Amniotic epithelial cell (primary cell): ENCODE measurements at regions not wholly inside any gene's neighbourhood (a gene's known extent, or its start where the extent isn't known, plus 50 kb on each side); places are given as distances from the start of the nearest gene placed in this dataset.
A peak's percentile ranks its signal among the peaks of the same experiment; 100 is the strongest.
"Not testable (repeated sequence)": the region's sequence is repeated elsewhere in the genome, so short reads cannot be mapped to it uniquely, and the experiment has no call there.

ENCODE experiments used
- DNase-seq: peaks from one replicate; pipeline ENCODE4 v3.0.0-alpha.2; 2010; ENCODE audit warnings: low read depth

DNA sequence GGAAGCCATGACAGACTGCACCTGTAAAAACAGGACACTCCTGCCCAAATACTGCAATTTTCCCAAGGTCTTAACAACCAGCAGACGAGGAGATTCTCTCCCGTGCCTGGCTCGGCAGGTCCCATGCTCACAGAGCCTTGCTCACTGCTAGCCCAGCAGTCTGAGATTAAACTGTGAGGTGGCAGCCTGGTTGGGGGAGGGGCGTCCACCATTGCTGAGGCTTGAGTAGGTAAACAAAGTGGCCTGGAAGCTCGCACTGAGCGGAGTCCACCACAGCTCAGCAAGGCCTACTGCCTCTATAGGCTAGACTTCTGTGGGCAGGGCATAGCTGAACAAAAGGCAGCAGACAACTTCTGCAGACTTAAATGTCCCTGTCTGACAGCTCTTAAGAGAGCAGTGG, 80.3 kb downstream of the ANXA5 start:
- not testable (repeated sequence) for DNase-seq

DNA sequence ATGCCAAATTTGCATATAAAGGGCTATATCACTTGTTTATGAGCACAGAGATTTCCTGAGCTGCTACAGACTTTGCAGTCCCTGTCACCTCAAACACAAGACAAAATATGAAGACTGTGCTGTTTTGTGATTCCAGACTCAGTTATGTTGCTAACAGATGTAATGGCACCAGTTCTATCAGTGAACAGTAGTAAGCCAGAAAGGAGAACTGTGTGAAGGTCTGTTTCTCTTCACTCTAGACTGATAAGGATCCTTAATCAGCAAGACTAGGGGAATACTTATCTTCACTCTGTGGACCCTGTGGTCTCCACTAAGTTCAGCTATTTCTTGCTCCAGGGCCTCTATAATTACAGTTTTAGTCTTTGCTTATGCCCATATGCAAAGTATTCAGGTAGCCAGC, 82.7 kb downstream of the ANXA5 start:
- DNase-seq: no peak

DNA sequence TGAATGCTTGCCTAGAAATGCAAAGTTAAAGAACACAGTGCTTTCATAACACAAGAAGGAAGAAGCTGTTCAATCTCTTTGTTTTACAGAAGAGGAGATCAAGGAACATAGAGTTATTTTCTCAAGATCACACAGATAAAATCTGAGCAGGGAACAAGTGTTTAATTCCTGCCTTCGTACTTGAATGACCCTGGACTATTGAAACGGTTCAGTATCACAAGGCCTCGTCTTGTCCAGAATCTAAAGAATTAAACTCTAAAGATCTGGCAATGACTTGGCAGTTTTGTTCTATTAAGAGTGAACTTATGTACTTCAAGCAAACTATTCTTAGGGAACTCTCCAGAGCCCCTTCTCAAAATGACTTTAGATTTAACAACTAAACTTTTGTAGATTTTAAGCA, 97.7 kb downstream of the ANXA5 start:
- no peak for DNase-seq

DNA sequence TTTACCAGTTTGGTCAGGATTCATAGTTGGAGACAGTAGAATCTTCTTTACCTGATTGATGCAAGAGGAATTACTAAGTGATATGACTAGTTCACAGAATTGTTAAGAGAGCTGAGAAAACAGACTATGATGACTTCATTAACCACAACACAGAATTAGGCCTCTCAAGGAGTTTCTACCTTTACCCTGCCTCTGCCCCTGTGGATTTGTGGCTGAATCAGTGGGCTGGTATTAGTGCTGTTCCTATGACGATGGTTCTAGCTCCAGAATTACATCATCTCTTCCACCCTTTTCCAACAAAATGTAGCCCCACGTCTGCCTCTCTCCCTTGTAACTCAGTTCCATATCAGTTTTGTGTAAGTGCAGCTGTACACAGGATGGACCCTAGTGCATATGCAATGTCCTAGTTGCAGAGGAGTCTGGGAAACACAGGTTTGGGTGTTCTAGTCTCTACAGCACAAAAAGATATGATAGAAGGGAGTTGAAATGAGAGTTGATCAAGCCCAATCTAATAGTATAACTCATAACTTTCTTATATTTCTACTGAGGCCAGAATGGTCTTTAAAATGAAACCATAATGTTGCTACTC, 99.3 kb downstream of the ANXA5 start:
- DNase-seq: peak; percentile 40

DNA sequence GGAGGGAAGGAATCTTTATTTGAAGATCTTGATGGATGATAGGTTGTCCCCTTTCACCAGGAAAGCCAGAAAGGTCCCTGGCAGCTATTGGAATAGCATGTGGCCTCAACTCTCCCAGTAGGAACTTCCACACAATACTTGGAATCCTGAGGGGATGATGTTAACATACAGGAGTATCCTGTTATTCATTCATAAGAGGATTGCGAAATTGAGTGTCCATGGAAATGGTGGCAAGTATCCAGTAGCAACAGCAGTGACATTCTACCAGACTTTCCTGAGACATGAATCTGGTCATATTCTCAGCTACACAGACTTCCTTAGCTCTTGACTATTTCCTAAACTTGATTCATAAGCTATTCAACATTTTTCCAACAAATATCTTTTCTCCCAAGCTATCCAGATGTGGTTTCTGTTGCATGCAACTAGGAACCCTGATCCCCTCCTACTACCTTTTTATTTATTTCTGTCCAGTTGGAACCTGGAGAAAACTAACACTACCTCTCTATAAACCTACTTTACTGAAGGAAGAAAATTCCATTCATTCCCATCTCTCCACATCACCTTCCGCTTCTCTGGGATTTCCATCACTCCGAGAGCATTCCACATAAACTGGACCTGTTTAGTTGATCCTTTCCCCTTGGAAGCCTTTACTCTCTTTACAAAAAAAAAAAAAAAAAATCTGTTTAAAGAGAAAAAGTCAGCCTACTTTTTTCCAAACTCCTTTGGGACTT, 101.8 kb downstream of the ANXA5 start:
- DNase-seq: peak; percentile 44

DNA sequence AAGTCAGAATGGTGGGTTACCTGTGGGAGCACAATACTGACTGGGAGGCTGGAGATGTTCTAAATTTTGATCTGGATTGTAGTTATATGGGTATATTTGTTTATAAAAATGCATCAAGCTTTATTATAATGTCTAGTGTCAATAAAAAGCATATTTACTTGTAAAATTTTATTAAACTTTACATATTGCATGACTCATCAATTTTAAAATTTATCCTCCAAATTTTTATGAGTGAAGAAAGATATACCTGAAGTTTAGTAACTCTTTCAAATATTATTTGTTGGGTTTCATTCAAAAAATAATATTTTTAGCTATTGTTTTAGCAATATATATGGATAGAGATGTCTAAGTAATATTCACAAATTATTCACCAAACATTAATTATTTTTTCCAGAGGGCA, 103.0 kb downstream of the ANXA5 start:
- DNase-seq: no peak

DNA sequence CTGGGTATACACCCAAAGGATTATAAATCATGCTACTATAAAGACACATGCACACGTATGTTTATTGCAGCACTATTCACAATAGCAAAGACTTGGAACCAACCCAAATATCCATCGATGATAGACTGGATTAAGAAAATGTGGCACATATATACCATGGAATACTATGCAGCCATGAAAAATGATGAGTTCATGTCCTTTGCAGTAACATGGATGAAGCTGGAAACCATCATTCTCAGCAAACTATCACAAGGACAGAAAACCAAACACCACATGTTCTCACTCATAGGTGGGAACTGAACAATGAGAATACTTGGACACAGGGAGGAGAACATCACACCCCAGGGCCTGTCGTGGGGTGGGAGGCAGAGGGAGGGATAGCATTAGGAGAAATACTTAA, 104.5 kb downstream of the ANXA5 start:
- not testable (repeated sequence) for DNase-seq

DNA sequence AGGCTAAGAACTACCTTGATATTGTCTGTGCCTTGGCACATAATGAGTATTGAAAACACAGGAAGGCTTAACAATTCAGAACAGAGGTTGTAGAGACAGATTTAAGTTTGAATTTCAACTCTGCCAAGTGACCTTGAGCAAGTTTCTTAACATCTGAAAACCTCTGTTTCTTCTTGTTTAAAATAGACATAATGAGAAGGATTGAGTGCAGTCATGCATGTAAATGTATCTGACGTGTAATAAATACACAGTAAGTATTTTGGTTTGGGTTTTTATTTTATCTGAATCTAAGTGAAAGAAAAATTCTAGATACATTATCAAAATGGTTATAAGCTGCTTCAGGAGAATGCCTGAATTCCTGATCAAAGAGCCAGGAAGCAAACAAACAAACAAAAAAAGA, 111.9 kb downstream of the ANXA5 start:
- no peak for DNase-seq

DNA sequence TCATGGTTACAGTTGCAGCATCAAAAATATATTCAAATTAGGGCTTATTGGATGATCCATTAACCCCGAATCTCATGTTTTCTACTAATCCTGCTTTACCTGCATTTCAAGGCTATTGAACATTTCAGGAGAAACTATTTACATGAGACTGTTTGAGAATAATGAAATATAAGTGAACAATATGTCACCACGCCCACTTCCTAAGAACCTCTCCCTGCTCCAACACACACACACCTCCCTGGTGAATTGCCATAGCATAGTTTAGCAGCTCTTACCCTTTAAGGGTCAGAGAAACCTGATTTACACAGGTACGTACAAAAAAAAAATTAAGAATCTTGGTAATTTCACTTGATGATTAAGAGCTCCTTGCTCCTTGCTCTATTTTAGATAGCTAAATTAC, 113.4 kb downstream of the ANXA5 start:
- no peak for DNase-seq

DNA sequence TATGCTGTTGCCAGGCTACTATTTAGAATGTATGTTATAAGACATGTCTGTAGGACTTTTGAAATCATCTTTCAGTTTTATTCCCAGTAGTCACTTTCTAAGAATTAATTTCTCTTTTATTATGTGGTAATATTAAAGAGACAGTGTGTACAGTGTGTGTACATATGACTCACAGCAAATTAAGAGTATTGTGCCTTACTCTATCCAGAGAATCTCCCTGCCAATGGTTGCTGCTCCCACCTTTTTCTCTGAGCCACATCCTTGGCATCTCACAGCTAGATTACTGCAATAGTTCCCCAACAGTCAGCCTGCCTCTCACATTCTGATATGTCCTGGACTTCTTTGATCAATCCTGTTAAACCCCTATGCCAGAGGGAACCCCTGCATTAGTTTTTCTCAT, 114.5 kb downstream of the ANXA5 start:
- DNase-seq: no peak

DNA sequence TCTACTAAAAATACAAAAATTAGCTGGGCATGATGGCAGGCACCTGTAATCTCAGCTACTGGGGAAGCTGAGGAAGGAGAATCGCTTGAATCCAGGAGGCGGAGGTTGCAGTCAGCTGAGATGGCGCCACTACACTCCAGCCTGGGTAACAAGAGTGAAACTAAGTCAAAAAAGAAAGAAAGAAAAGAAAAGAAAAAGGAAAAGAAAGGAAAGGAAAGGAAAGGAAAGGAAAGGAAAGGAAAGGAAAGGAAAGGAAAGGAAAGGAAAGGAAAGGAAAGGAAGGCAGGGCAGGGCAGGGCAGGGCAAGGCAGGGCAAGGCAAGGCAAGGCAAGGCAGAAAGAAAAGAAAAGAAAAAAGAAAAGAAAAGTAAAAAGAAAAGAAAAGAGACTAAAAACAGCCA, 121.4 kb downstream of the ANXA5 start:
- DNase-seq: not testable (repeated sequence)

DNA sequence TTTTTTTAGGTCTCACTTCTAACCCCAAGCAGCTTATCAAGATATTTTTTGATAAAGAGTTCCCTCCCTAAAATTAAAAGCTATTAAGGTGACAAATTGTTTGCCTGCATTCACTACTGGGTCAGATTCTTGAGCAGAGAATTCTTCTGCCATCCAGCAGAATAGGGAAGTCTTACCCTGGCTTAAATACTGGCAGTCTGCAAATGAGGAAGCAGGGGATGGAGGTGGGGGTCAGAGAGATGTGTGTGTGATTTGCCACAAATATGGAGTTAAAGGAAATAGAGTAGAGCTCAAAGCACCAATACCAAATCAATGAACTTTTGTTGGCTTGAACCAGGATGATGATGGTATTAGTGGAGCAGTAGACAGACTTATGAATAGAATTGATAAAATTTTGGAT, 122.2 kb downstream of the ANXA5 start:
- DNase-seq: no peak

DNA sequence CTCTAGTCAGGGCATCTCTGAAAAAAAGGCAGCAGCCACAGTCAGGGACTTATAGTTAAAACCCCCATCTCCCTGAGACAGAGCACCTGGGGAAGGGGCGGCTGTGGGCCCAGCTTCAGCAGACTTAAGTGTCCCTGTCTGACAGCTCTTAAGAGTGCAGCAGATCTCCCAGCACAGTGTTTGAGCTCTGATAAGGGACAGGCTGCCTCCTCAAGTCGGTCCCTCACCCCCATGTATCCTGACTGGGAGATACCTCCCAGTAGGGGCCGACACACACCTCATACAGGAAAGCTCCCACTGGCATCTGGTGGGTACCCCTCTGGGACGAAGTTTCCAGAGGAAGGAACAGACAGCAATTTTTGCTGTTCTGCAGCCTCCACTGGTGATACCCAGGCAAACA, 129.0 kb downstream of the ANXA5 start:
- no peak for DNase-seq

DNA sequence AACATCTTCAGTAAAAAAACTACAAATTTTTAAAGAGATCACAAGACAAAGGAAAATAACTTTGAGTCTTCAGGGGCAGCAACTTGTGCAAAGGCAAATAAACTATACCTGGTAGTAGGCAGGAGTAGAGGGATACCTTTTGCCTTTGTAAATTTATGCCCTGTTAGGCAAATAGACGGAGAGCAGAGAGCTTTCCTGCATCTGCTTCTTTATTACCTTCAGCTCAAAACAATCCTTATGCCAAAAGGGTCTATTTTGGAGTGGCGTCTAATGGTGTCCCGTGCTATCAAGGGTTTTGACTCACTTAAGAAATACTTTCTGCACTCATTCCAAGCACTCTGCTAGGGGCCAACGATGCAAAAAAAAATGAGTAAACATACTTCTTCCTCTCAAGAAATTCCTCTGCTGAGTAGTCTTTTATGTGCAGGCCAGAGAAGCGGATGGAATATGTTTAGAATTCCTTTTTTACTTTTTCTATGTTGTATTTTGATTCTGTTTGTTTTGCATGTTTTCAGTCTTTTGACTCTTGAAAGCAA, 131.9 kb downstream of the ANXA5 start:
- DNase-seq: no peak

DNA sequence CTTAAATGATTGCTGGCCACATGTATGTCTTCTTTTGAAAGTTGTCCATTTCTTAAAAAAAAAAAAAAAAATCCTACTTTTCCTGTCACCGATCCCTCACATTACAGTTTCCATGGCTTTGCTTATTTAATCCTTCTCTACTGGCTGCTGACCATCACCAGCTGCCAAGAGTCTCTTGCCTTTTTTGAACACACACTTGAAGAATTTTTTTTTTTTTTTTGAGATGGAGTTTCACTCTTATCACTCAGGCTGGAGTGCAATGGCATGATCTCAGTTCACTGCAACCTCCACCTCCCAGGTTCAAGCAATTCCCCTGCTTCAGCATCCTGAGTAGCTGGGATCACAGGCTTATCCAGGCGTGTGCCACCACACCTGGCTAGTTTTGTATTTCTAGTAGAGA, 134.0 kb downstream of the ANXA5 start:
- no peak for DNase-seq

DNA sequence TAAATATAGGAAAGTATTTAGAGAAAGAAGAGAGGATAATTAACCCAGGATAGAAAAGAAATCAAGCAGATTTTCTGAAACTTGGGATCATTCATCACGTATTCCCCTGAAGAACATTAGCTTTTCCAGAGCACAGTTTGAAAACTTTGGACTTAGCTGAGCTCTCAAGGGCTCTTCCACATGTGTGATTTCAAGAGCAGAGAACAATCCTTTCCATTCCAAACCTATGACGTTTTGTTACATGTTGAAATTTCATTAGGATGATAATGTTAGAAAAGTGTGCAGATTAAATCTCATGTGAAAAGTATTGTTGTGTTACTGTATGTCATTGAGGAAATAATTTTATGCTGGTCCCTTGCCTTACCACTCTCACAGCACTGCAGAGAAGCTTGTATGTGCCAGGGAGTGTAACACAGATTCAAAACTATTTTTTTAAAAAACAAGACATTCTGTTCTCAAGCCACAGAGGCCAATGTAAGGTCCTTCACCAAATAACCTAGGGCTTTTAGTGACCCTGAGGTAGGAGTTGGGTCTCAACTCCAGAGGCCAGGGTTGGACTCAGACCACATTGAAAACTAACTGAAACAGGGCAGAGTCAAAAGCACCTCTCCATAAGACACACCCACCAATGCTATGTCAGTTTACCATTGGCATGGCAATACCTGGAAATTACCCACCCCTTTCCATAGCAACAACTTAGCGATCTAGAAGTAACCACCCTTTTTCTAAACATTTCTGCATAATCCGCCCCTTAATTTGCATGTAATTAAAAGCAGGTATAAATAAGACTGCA, 141.3 kb downstream of the ANXA5 start:
- peak; percentile 21 for DNase-seq

DNA sequence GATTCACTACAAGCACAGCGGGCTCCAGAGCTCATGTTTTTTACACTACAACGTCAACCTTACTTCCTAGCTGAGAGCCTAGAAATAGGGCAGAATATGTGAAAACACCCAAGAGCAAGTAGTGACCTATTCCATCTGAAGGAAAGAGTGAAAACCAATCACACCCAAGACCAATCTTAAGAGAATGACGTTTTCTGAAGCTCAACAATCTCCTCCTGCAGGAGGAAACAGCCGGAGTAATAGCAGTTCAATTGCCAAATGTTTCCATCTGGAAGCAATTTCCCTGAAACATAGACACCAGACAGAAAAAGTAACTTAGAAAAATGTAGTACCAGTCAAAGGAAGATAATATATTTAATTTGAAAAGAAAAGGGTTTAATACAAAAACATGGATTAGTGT, 142.4 kb downstream of the ANXA5 start:
- no peak for DNase-seq

DNA sequence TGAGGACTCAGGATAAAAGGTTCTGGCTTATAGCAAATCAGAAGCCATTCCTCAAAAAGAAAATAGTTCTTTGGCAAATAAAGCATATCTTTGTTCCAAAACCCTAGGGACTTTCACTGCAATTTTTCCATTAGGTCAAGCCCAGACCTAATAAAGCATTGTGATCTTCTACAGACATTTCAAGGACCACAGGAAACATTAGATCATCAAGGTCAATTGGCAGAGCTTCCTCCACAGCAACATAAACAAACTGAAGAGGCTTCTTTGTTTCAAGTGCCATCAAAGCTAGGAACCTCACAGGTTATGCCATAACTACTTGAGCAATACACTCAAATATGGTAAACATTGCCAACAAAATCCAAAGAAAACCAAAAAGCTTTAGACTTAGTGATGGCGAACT, 144.9 kb downstream of the ANXA5 start:
- DNase-seq: peak; percentile 36

DNA sequence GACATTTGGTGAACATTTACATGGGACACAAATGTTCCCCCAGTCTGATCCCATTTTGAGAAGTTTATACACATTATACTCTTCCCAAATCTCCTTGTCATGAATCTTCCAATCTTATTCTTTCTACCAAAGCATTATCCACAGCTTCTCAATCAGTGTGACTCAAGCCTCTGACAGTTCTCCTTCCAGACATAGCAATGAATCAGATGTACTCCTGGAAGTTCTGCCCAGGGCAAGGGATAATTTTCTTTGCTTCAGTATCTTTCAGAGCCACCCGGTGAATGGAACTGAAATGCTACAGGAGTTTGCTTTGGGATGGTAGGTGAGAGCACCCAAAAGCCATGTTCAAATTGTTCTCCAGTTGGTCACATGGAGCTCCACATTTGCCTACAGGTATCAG, 145.5 kb downstream of the ANXA5 start:
- peak; percentile 29 for DNase-seq

DNA sequence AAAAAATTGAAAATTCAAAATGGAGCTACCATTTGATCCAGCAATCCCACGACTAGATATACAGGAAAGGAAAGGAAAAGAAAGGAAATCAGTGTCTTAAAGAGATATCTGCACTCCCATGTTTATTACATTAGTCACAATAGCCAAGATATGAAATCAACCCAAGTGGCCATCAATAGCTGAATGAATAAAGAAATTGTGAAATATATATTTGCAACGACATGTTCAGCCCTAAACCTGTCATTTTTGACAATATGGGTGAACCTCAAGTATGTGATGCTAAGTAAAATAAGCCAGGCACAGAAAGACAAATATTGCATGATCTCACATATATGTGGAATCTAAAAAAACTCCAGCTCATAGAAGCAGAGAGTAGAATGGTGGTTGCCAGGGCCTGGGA, 155.1 kb downstream of the ANXA5 start:
- peak; percentile 30 for DNase-seq

DNA sequence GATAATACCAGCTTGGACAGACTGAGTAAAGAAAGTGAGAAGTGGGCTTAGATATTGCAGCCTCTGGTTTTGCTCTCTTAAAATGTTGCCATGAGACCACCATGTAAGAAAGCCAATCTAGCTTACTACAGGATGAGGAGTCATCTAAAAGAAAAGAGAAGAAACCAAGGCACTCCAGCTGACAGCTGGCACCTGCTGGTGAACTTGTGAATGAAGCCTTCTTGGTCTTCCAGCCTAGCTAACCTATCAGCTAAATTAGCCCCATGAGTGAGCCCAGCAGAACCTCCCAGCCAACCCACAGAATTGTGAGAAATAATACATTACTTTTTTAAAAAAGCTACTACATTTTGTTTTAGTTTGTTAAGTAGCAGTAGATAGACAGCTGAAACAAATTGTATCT, 154.5 kb upstream of the QRFPR start:
- DNase-seq: no peak

DNA sequence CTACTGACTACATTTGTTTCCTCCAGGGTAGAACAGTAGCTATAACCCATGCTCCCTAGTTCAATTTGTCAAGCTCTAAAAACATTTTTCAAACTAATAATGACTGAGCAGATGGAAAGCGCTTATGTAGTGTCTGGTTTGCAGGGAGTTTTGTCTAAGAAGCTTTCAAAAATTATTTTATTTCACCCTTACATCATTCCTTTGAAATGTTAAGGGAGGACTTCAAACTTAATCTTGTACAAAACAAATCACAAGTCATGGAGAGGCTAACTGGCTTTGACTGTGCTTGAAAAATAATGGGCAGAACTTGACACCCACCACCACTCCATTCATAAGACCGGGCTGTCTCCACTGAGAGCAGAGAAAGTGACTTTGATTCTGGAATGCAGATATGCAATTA, 153.4 kb upstream of the QRFPR start:
- DNase-seq: no peak

DNA sequence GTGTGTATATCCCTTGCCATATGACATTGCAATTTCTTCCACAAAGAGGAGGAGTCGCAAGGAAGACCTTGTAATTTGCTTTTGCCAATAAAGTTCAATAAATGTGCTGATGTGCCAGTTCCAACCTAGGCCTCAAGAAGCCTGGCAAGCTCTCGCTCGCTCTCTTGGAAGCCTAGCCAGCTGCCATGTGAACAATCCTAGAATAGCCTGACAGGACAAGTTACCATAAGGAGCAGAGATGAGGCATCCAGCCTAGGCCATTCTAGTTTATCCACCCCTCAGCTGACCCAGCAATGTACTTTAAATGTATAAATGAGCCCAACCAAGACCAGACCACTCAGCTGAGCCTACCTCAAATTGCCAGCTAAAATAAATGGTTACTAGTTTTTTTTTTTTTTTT, 145.7 kb upstream of the QRFPR start:
- DNase-seq: no peak
